EL (cell line): ENCODE measurements at regions not wholly inside any gene's neighbourhood (a gene's known extent, or its start where the extent isn't known, plus 50 kb on each side); places are given as distances from the start of the nearest gene placed in this dataset.
A peak's percentile ranks its signal among the peaks of the same experiment; 100 is the strongest.
"Not testable (repeated sequence)": the region's sequence is repeated elsewhere in the genome, so short reads cannot be mapped to it uniquely, and the experiment has no call there.

Experiments
- DNase-seq: peaks from one replicate; pipeline ENCODE4 v3.0.0-alpha.2; 2016

DNA sequence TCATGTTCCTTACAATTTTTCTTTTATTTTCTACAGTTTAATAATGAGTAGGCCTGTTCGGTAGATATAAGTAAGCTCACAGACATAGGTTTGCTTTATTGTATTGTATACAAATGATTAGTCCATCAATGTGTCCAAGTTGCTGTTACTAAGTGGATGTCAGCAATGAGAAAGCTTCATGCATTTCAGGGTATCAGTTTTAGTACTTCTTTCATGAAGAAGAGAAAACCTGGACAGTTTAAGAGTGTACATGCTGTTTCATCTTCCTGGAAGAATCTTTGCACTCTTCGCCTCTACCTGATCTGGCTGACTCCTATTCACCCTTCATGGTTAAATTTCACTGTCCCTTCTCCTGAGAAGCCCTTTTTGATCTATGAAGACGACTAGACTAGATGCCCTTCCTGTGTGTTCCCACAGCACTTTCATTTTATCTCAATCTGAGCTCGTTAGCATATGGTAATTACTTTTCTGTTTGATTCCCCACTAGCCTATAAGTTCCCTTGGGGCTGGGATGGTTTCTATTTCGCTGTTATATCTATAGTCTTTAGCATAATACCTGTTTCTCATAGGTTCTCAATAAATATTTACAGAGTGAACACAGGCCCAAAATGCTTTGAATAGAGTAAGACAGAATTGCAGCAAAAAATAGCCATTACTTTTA is 70.7 kb downstream of the CETN3 start:
- no peak for DNase-seq

DNA sequence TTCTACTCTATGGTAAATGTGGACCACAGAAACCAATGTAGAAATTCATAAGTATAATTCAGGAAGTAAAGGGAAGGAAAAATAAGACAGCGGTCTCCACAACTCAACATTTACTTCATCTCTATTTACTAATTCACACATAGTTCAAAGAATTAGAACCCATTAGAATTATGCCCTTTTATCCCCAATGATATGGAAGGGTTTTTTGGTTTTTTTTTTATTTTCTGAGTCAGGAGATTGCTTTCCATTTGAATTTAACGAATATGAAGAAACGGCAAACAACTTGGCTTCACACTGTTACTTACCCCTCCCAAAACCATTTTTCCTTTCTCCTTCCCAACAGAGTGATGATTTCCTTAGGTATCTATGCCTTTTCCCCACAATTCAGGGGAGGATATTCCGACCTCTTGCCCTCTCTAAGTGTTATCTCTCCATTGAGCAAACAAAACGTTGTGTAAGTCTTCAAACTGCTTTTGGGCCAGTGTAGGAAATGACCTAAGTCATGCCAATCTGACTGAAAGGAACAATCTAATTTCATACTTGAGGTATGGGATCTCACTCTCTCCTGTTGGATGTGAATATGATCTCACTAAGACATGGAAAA is 72.0 kb downstream of the CETN3 start:
- no peak for DNase-seq

DNA sequence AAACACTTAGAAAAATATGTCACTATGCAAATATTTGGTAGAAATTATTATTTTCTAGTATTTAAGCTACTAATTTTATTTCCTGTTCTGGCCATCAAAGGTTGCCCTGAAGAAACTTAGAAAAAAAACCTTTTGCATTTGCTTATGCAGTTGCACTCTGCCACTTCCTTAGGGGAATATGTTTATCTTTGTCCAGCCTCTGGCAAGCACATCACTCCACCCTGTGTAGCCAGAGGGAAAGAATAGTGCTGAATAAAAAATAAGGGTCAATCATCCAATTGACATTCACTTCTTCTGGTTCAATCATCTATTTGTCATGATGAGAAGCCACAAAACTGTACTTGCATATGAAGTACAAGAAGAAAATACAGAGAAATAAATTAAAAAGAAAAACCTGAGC is 72.8 kb downstream of the CETN3 start:
- no peak for DNase-seq

GRCh38 chr5:90334741-90335140 is 74.8 kb downstream of the CETN3 start:
- no peak for DNase-seq

DNA sequence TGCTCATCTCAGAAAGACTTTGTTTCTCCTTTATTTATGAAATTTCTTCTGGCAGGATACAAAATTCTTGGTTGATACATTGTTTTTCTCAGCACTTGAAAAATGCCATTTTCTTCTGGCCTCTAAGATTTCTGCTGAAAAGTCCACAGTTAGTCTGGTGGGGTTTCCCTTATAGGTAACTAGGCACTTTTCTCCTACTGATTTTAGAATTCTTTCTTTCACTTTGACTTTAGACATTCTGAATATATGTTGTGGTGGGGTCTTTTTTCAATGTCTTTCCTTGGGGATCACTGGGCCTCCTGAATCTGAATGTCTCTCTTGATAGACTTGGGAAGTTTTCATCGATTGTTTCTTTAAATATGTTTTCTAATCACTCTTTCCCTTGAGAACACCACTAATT is 79.6 kb downstream of the CETN3 start:
- no peak for DNase-seq

DNA sequence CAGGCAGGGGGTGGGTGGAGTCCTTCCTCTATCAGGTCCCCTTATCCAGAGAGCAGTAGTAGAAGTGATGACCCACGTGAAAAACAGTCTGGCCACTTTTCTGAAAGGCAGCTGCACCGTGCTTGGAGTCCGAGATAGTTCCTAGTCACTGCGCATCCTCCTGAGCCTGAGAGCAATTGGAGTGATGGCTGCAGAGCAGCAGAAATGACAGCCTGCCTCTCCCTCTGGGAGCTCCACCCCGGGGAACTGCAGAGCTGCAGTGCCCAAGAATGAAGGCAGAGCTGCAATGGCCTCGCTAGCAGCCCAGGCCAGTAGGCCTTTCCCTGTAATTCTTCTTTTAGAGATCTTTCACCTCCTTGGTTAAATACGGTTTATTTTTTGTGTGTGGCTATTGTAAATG is 82.6 kb downstream of the CETN3 start:
- no peak for DNase-seq

DNA sequence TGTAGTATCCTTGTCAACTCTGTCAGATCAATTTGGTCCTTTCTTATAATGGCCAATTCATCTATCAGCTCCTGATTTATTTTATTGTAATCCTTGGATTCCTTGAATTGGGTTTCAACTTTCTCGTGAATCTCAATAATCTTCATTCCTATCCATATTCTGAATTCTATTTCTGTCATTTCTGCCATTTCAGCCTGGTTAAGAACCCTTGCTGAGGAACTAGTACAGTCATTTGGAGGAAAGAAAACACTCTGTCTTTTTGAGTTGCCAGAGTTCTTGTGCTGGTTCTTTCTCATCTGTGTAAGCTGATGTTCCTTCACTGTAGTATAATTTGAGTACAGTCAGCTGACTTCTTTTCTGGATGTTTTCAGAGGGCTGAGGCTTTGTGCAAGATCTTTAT is 84.5 kb downstream of the CETN3 start:
- DNase-seq = no peak

DNA sequence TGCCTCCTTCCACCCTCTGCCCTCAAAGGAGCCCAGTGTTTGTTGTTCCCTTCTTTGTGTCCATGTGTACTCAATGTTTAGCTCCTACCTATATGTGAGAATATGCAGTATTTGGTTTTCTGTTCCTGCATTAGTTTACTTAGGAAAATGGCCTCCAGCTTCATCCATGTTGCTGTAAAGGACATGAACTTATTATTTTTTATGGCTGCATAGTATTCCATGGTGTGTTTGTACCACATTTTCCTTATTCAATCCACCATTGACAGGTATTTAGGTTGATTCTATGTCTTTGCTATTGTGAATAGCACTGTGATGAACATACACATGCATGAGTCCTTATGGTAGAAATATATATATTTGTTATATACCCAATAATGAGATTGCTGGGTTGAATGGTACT is 89.2 kb downstream of the CETN3 start:
- not testable (repeated sequence) for DNase-seq

DNA sequence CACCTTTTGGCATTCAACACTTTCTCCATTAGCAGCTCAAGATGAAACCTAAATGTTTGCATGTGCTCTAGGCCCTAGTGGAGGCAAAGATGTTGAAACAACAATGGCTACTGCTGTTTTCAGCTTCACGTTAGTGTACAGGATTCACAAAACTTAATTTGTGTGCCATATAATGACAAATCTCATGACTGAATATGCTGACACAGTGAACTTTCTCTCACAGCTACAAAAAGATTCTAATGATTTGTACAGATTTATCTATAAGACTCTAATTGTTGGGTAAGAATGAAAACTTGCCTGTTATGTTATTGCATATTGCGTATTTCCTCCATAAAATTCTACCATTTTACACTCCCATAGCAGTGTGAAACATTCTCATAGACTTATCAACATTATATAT is 97.5 kb downstream of the CETN3 start:
- no peak for DNase-seq

DNA sequence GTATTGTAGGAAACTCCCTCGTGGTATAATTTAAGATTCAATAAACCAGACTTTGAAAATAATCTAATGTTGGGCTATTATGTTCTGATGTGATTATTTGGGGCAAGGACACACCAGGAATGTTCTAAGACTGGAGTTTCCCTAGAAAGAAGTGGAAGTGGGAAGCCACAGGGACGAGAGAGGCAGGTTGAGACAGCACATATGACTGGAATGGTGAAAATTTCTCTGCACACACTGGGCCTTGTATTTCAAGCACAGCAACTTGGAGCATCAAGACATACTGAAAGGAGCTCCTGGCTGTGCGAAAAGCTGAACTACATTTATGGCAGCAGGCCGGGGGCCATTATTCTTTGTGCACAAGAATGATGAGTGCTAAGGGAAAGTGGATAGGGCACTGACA is 98.2 kb downstream of the CETN3 start:
- DNase-seq = no peak

GRCh38 chr5:90308787-90309585 is 100.6 kb downstream of the CETN3 start:
- no peak for DNase-seq

- DNase-seq = no peak
Measured at GRCh38 chr5:90307782-90308181, 101.8 kb downstream of the CETN3 start.

DNA sequence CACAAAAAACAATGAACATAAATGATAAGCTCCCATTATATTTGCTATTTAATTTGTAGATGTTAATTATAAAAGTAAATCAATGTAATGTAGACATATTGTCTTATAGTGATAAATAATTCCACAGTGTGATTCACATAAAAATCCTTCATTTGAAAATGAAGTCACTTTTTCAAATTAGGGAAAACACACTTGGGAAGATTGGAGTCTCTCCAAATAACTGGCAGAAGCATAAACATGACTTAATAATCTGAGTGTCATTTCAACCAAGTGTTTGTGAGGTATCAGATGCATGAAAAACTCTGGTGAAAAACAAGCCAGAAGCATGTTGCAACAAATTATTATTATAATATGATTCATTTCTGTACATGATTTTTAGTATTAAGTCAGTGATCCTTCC is 102.2 kb downstream of the CETN3 start:
- DNase-seq = no peak

DNA sequence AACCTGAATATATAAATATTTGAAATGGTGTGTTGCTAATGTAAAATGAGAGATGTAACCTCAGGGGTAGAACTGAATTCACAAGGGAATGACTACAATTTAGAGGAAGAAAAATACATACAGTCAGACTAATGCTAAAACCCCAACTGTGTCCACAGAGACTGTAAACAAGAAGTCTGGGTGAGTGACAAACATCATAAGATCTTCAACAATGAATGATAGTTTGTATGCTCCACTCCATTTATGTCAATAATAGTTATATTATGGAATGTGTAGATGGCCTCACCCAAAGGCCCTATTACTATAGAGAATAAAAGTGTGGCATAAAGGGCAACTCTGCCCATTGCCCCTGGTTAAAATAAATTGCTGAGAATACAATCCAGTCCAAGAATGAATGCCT is 102.9 kb downstream of the CETN3 start:
- no peak for DNase-seq

DNA sequence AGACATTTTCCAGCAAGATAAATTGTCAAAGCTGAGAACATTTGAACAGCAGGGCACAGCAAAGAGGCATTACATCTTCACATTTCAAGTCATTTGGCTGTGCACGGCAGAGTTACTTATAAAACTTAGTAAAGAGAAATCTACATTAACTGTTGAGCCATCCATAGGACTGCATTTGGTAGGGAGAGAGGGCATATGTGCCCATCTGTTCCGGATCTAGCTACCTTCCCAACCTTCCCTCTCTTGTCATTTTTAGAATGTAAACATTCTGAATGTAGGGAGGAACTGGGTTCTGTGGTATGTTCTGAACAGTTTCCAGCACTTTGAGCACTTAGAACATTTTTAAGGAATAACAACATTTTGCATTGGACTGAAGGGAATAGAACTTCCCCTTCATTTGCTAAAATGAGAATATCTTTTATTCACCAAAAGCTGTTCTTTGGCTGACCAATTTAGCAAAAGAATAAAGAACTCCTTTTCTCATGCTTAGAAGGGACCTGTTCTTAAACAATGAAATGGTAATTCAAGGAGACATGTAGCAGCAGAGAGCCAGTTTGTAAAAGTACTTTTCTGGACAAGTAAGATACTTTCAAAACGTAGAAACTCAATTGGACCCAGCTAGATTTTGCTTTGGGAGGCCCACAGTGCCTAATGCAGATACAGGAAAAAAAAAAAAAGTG is 104.4 kb downstream of the CETN3 start:
- no peak for DNase-seq

GRCh38 chr5:90301248-90301647 is 108.3 kb downstream of the CETN3 start:
- DNase-seq = no peak

GRCh38 chr5:90297045-90297764 is 112.4 kb downstream of the CETN3 start:
- no peak for DNase-seq

DNA sequence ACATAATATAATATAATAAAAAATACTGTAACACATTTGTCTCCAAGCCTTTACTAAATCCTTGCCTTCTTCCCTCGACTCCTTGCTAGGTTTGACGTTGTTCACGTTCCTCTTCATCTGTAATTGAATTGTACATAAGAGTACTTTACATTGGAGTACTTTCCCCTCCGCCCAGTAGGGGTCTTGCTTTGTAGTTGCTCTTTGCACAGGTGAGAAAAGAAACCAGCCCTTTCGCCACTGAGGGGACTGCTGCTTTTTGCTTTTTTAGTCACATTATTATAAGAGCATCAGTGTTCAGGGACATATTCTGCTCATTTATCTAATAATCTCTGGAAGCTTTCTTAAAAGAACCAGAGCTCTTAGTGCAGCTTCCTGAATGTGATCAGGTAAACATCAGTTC is 115.0 kb downstream of the CETN3 start:
- no peak for DNase-seq

GRCh38 chr5:90293931-90294330 is 115.6 kb downstream of the CETN3 start:
- peak; percentile 1 for DNase-seq

GRCh38 chr5:90290648-90291047 is 118.9 kb downstream of the CETN3 start:
- no peak for DNase-seq

GRCh38 chr5:90289837-90290236 is 119.7 kb downstream of the CETN3 start:
- no peak for DNase-seq

DNA sequence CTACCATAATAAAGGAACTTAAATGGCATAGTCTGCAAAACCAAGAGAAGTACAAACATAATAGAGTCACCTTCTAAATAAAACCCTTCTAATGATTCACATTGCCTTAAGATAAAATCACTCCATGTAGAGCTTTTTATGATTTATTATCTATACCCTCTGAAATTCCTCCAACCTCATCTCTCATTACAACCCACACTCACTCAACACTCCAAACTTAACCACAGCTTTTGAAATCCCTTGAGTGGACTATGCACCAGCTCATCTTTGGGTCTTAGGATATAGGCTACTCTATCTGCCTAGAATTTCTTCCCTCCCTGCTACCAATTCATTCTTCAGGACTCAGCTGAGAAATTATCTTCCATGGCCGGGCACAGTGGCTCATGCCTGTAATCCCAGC is 122.5 kb downstream of the CETN3 start:
- no peak for DNase-seq

- DNase-seq = no peak
Measured at GRCh38 chr5:90285581-90285980, 124.0 kb downstream of the CETN3 start.
